ENCODE measurements at regions not wholly inside any gene's neighbourhood (a gene's known extent, or its start where the extent isn't known, plus 50 kb on each side); places are given as distances from the start of the nearest gene placed in this dataset.
"Not testable (repeated sequence)": the region's sequence is repeated elsewhere in the genome, so short reads cannot be mapped to it uniquely, and the experiment has no call there.

DNA sequence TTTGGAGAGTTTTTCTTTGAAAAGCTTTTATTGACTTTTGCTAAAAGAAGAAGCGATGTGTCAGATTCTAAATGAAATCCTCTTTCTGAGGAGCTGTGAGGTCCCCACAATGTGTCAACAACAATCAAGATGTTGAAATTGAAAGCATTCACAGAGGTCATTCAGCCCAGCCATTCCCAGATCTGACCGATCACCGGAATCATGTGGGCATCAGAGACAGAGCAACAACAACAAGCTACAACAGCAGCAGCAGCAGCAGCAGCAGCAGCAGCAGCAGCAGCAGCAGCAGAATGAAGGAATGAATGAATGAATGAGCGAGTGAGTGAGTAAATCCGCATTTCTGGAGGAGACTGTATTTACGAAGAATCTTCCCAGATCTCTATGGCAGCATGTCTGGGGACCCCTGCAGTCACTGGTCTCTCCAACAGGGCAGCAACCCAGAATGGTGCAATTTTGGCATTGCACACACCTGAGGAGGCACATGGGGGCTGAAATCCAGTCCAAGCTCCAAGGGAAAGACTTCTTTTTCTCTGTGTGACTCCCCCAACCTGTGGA lies 299.0 kb downstream of the MYCN start:
- TF ChIP-seq, protein P1, sequence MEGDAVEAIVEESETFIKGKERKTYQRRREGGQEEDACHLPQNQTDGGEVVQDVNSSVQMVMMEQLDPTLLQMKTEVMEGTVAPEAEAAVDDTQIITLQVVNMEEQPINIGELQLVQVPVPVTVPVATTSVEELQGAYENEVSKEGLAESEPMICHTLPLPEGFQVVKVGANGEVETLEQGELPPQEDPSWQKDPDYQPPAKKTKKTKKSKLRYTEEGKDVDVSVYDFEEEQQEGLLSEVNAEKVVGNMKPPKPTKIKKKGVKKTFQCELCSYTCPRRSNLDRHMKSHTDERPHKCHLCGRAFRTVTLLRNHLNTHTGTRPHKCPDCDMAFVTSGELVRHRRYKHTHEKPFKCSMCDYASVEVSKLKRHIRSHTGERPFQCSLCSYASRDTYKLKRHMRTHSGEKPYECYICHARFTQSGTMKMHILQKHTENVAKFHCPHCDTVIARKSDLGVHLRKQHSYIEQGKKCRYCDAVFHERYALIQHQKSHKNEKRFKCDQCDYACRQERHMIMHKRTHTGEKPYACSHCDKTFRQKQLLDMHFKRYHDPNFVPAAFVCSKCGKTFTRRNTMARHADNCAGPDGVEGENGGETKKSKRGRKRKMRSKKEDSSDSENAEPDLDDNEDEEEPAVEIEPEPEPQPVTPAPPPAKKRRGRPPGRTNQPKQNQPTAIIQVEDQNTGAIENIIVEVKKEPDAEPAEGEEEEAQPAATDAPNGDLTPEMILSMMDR (IDR thresholded peaks at IDR 0.05; ENCODE audit: borderline replicate concordance, insufficient read depth, low read depth, low read length) = no peak
- H3K4me3 ChIP-seq (ENCODE audit: low read depth, low read length) = no peak overlapping the region

DNA sequence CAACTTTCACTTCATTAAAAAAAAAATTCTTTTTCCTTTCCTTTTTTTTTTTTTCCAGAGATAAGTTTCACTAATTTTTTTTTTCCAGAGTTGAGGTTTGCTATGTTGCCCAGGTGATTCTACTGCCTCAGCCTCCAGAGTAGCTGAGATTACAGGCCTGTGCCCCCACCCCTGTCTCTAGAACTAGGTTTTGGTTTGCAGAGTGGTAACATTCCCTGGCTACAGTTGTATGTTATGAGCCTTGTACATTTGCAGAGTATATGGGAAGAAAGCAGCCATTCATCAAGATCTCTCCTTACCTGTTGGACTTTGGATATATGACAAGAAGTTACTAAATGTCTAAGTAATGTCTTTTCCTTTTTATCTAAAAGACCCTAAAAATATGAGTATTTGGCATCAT lies 298.4 kb downstream of the MYCN start:
- TF ChIP-seq, protein P1 (IDR thresholded peaks at IDR 0.05; ENCODE audit: borderline replicate concordance, insufficient read depth, low read depth, low read length) = no peak
- H3K4me3 ChIP-seq (ENCODE audit: low read depth, low read length) = no peak overlapping the region

DNA sequence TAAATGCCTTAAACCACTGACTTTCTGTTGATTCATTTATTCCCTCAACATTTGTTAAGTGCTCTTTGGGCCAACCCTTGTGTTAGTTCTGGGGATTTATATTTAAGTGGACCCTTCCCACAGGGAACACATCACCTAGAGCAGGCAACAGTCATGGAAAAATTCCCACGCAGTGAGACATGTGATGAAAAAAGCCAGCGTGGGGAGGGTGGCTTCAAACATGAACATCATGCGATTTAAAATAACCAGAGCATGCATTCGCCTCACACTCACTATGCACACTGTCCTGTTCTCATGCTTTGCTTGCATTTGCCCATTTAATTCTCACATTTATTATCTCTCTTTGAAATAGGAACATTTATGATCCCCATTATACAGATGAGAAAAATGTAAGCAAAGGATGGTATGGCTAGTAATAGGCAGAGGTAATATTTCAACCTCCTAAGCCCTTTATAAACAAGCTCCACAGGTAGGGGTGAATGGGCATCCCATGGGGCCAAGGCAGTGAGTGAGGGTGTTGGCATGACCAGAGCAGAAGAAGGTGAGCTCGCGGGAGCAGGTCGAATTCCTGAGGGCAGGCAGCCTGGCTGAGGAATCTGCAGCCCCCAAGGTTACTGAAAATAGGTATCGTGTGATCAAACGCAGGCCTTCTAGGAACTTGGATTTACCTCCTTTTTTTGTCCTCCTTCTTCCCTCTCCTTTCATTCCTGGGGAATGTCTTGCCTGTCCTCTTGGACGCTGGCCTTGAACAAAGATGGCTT lies 297.8 kb downstream of the MYCN start:
- TF ChIP-seq, protein P1 (IDR thresholded peaks at IDR 0.05; ENCODE audit: borderline replicate concordance, insufficient read depth, low read depth, low read length) = no peak
- H3K4me3 ChIP-seq (ENCODE audit: low read depth, low read length) = no peak overlapping the region

DNA sequence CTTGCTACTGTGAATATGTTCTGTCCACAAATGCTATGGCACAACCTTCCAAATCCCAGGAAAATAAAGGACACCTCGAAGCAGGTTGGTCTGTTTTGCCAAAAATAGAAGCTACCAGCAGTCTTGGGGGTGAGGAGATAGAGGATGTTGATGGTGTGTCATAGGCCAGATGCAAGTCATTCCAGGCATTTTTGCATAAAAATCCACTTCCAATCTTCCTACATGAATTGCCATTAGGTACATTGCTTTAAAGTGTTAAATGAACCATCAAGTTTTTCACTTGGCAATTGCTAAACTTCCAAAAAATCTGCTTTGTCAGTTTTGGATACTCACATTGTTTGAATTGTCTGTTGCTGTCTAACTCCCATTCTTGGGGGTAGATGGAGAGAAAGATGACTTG lies 295.4 kb downstream of the MYCN start:
- H3K4me3 ChIP-seq (ENCODE audit: low read depth, low read length) = no peak overlapping the region
- TF ChIP-seq, protein P1 (IDR thresholded peaks at IDR 0.05; ENCODE audit: borderline replicate concordance, insufficient read depth, low read depth, low read length) = no peak

DNA sequence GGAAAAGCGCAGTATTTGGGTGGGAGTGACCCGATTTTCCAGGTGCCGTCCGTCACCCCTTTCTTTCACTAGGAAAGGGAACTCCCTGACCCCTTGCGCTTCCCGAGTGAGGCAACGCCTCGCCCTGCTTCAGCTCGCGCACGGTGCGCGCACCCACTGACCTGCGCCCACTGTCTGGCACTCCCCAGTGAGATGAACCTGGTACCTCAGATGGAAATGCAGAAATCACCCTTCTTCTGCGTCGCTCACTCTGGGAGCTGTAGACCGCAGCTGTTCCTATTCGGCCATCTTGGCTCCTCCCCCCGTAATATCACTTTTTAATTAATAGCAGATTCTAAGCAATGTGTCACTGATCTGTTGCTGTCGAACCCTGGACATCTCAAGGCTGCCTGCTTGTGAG lies 294.9 kb downstream of the MYCN start:
- H3K4me3 ChIP-seq (ENCODE audit: low read depth, low read length) = not testable (repeated sequence)

DNA sequence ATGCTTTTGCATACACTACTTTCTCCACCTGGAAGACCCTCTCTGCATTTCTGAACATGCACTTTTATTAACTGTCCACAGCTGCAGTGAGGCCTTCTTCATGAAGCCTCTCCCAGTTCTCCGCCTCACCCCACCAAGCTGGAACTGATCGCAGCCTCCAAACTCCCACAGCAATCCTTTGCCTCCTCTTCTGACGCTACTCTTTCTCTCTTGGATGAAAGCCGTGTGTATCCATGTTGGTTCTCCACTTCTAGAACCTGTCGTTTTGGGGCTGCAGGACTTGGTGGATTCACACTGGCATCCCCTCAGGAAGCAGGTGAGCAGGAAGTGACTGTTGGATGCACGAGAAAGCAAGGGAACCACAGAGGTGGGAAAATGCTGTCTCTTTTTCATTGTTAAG lies 288.6 kb downstream of the MYCN start:
- no peak overlapping the region for H3K4me3 ChIP-seq (ENCODE audit: low read depth, low read length)
- TF ChIP-seq, protein P1 (IDR thresholded peaks at IDR 0.05; ENCODE audit: borderline replicate concordance, insufficient read depth, low read depth, low read length) = no peak

DNA sequence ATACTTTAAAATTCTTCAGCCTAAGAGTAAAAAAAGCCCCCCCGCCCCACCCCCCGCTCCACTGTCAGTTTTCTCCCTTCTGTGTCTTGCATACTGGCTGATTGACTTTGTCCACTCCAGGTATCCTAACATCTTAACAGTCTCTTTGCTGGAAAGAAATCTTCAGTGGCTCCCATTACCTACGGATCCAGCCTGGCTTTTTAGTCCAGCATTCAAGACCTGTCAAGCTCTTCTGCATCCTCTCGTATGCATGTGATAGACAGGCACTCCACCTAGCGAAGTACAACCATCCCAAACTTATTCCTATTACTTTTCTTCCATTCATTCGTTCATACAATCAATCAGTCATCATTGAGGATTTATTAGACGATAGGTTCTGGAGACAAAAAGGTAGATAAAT lies 288.1 kb downstream of the MYCN start:
- TF ChIP-seq, protein P1 (IDR thresholded peaks at IDR 0.05; ENCODE audit: borderline replicate concordance, insufficient read depth, low read depth, low read length) = no peak
- H3K4me3 ChIP-seq (ENCODE audit: low read depth, low read length) = no peak overlapping the region
